ENCODE measurements at regions not wholly inside any gene's neighbourhood (a gene's known extent, or its start where the extent isn't known, plus 50 kb on each side); places are given as distances from the start of the nearest gene placed in this dataset.

DNA sequence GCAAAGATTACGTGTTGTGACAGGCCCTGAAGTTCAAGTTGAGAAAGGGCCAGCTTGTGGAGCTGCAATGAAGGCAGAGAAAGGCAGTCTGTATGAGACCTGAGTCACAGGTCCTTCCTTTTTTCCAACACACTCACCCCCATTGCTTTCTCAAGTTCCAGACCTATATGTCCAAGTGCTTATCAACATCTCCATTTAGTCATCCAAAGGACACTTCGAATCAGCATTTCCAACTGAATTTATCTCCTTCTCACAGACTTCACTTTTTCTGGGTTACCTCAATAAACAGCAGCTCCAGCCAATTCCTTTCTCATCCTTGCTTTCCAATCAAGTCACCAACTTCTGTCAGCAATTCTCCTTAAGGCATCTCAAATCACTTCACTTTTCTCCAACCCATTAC is 56.4 kb upstream of the KIF21A start:
- DNase-seq (ENCODE audit: low spot score) = no peak
- intact Hi-C loops (cut with DNase I) = loop anchor here (5.0 kb wide), 1 partner anchor 812 kb away; no protein-coding TSS in a partner anchor
- ATAC-seq = no peak

Data from sciatic nerve (tissue), 2 donors.